Body of pancreas (tissue), 4 donors: ENCODE measurements at regions not wholly inside any gene's neighbourhood (a gene's known extent, or its start where the extent isn't known, plus 50 kb on each side); places are given as distances from the start of the nearest gene placed in this dataset.

Source experiments
- POLR2A ChIP-seq, 3 donors: fragments of 450-650 bp; IDR thresholded peaks; one replicate each; pipeline ENCODE4 v1.6.1; 2016; ENCODE audit warnings: antibody characterized with exemption in 3 of 3, mild to moderate bottlenecking in 2 of 3
- TF ChIP-seq, protein P1 (sequence below), 7 experiments: fragments of 450-650 bp in 4 of 7; fragments of 200-600 bp in 3 of 7; sonication (generic) in 3 of 7; IDR thresholded peaks; one replicate each; pipeline ENCODE4 v1.5.1; 2016 to 2019; ENCODE audit warnings: antibody characterized with exemption in 7 of 7

DNA sequence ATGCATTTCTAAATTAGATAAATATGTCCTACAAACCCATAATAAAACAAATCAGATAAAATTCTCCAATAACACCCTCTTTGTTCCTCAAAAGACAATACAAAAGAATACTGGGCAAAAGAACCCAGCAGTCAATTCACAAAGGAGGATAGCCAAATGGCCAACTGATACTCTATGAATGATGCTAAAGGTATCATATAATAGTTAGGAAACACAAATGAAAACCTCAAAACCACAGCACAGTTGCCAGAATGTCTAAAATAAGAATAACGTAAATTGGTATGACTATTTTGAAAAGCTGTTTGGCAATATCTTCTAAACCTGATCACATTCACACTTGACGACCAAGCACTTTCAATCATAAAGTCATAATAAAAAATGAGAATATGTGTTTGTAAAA lies 315.4 kb downstream of the CDH7 start:
- TF ChIP-seq, protein P1, sequence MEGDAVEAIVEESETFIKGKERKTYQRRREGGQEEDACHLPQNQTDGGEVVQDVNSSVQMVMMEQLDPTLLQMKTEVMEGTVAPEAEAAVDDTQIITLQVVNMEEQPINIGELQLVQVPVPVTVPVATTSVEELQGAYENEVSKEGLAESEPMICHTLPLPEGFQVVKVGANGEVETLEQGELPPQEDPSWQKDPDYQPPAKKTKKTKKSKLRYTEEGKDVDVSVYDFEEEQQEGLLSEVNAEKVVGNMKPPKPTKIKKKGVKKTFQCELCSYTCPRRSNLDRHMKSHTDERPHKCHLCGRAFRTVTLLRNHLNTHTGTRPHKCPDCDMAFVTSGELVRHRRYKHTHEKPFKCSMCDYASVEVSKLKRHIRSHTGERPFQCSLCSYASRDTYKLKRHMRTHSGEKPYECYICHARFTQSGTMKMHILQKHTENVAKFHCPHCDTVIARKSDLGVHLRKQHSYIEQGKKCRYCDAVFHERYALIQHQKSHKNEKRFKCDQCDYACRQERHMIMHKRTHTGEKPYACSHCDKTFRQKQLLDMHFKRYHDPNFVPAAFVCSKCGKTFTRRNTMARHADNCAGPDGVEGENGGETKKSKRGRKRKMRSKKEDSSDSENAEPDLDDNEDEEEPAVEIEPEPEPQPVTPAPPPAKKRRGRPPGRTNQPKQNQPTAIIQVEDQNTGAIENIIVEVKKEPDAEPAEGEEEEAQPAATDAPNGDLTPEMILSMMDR (IDR thresholded peaks at IDR 0.05) = no peak
- no peak for TF ChIP-seq POLR2A (IDR thresholded peaks at IDR 0.05)
